HG03095 (cell line): ENCODE measurements at regions not wholly inside any gene's neighbourhood (a gene's known extent, or its start where the extent isn't known, plus 50 kb on each side); places are given as distances from the start of the nearest gene placed in this dataset.

Source experiments
- ATAC-seq: cut with Tn5 transposase; IDR thresholded peaks from one replicate; pipeline ENCODE4 v1.9.1; 2021; ENCODE audit warnings: moderate library complexity; ENCODE audit not compliant: unreplicated experiment

DNA sequence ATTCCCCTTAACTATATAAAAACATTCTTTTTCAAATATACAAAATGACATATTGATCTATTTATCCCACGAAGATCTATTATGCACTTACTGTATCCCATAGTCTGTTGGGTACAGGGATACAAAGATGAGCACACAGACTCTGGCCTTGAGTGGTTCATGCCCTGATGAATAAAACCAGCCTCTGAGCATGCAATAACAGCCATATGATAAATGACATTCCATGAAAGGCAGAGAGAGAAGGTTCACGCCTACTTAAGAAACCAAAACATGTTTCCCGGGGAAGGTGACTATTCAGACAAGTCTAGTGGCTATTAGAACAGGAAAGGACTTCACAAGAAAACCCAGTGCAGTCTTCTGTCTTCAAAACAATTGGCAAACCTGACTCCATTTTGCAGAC is 406.2 kb upstream of the BRINP1 start:
- ATAC-seq, result no peak

GRCh38 chr9:119773823-119774222 is 404.6 kb upstream of the BRINP1 start:
- no peak for ATAC-seq

DNA sequence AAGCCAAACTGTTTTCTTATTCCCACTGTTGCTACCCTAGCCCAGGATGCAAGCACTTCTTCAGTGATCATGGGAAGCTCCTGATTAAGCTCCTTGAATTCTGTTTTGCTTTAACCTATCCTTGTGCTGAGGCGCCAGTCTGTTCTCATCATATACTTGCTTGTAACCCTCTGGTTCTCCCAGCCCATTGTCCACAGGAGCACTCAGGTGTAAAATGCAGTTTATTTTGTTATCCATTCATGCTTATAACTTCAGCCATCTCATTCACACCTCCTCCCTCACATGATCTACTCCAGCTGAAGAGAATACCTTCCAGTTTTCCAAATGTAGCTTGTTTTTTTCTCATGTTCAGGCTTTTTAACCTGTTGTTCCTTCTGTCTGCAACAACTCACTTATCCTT is 402.1 kb upstream of the BRINP1 start:
- ATAC-seq, result no peak

GRCh38 chr9:119768266-119768665 is 399.0 kb upstream of the BRINP1 start:
- no peak for ATAC-seq

GRCh38 chr9:119765632-119766175 is 396.5 kb upstream of the BRINP1 start:
- ATAC-seq, result no peak

- ATAC-seq, result no peak
Measured at GRCh38 chr9:119763260-119763659, 394.0 kb upstream of the BRINP1 start.

- no peak for ATAC-seq
Measured at GRCh38 chr9:119761812-119762211, 392.6 kb upstream of the BRINP1 start.

DNA sequence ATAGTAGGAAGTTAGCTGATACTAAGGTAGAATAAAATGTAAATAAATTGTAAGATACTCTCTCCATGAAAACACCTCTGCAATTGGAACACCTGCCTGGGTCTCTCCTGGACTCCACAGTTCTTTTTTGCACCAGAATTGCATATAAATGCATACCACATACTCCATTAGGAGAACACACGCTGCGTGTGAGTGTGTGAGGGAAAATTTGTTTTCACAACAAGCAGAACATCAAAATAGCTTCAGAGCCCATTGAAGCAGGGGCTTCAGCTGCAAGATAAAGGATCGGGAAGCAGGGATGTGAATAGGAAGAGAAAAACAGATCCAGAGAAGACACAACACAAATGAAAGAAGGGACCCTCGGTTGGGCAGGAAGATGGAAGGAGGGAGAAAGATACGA is 389.8 kb upstream of the BRINP1 start:
- ATAC-seq, result no peak

GRCh38 chr9:119758241-119758640 is 389.0 kb upstream of the BRINP1 start:
- ATAC-seq, result no peak

- no peak for ATAC-seq
Measured at GRCh38 chr9:119739476-119739875, 370.2 kb upstream of the BRINP1 start.

- ATAC-seq, result peak; percentile 99
Measured at GRCh38 chr9:119736491-119737454, 367.5 kb upstream of the BRINP1 start.

DNA sequence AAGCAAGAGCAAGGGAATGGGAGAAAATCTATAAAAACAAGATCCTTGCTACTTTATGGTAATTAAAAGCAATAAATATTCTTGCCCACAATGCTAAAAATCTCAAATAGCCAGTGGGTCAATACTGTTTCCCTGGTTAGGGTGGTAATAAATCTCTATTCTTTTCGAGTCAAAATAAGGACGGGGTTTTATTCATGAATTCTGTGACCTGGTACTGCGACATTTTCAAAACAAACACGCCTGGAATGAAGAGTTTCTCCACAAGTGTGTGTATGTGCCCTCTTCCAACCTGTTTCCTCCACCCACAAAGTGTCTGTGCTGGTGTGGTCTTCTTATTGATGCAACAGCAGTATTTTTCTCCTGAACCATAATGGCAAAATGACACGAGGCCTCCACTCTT is 358.8 kb upstream of the BRINP1 start:
- ATAC-seq, result no peak

DNA sequence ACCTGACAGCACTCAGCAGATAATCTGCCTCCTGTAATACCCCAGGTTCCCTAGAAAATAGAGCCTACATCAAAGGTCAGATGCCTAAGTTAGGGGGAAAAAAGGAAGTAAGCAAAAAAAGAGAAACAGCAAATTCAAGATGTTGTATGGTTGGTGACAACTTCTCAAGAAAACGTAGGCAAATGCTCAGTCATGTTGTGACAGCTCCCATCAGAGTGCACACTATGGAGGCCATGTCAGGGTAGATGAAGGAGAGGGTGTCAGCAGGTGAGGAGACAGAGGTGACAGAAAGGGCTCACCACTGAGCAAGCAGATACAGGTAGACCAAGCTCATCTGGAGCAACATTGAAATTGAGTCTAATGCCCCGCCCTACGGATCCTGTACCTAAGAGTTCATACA is 356.8 kb upstream of the BRINP1 start:
- no peak for ATAC-seq

DNA sequence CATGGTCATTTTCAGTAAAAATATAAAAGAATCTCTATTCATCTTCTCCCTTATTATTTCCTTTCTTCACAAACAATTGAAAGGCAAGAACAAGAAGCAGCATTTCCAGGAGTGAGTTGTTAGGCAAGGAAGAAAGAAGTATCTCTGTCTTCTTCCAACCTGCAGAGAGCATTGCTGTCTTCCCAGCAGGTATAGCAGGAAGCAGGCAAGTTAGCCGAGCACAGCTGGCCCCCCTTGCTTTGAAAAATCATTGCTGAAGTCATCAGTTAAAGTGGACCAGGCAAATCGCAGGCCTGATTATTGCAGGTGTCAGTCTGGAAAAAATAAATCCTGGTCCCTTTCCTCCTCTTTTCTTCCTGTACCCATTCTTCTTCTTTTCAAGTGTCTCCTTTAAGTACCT is 353.1 kb upstream of the BRINP1 start:
- ATAC-seq, result no peak

- no peak for ATAC-seq
Measured at GRCh38 chr9:119712325-119712724, 343.1 kb upstream of the BRINP1 start.

DNA sequence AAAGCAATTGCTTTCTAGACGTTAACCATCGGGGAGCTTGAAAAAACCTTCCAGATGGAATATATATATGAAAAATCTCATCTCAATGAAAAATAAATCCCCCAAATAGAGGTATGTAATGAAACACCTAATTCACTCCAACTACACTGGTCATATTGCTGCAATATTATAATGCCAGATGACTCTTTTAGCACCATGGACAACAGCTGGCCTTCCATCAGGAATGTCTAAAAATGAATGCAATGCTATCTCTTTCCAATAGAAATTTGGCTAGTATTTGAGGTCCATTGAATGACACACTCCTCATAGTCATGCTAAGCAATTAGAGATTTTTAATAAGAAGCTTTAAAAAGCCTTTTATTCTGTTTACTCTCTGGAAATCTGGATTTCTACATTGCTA is 340.2 kb upstream of the BRINP1 start:
- ATAC-seq, result no peak

DNA sequence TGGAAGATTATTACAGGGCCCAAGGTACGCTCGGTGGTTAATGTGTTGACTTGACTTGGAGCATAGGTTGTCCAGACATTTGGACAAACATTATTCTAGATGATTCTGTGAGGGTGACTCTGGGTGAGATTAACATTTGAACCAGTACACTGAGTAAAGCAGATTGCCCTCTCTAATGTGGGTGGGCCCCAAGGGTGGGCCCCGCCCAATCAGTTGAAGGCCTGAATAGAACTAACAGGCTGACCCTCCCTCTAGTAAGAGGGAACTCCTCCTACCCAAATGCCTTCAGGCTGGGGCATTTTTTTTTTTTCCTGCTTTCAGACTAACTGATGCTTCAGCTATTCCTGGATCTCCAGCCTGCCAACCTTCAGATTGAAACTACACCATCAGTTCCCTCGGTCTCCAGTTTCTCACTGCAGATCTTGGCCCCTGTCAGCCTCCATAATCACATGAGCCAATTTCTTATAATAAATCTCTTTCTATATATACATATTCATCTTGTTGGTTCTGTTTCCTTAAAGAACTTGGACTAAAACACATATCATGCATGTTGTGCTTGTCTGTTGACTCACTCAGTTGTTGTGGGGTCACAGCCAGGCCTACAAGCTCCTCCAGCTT is 338.1 kb upstream of the BRINP1 start:
- no peak for ATAC-seq

GRCh38 chr9:119701651-119702050 is 332.4 kb upstream of the BRINP1 start:
- ATAC-seq, result no peak

DNA sequence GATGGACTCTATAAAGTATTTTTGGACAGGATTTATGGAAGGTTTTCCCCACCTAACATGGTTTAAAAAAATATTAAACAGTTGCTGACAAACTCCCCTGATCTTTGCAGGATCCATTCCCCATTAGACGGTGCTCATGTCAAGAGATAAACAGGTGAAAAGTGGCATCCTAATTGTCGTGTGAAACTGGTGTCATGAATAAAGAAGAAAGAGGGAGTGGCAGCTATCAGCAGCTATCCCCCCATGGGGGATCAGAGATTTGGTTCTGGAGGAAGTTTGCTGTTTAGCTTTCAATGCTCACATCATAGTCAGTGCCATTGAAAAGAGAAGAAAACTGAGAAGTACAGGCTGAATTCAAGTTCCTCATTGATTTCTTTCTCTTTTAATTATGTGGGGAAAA is 329.3 kb upstream of the BRINP1 start:
- ATAC-seq, result no peak

DNA sequence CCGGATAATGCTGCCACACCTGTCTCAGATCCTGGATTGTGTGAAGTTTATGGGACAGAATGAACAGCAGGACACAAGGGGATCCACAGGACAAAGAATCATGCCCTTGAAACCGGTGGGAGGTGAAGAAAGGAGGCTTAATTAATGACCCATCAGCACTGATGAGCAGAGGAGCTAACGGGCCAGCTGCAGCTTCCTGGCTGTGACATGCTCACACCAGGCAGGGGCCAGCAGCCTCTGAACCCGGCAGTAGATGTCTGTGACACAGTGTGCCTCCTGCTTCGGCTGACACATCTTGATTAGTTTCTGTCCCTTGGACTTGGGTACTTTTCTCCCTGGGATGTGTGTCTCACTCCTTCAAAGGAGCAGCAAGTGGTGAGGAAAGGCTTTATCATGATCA is 328.8 kb upstream of the BRINP1 start:
- ATAC-seq, result no peak

DNA sequence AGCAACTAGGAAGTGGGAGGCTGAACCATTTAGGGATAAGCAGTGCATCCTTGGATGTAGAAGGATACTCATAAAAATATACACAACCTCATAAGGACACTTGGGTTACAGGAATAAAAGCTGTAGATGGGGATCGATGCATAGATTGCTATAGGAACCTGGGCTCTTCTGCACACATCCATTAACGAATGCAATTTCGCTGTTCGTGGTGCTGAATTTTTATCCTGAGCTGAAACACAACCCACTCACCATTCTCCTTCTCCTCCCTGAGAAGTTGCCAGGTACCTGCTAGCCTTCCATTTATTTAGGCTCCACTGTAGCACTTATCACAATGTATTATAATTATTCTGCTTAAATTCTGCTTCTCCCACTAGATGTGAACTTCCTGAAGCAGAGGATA is 320.6 kb upstream of the BRINP1 start:
- no peak for ATAC-seq

DNA sequence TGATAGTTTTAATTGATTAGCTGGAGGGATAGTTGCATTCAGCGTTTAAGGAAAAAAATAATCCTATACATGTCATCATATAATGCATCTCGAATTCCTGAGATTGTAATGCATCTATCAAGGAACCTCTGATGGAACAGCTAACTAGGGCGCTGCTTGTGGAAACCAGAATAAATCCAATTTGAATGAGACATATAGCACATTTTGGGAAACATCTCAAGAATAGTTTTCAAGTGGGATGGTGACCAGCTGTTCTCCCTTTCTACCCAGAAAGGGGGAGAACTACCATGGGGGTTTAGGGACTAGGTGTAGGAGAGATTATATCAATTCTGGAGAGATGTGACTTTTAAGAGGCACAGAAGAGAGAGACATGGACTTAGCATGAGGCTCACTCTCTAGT is 319.3 kb upstream of the BRINP1 start:
- no peak for ATAC-seq
